IMR-90 (cell line): ENCODE measurements at regions not wholly inside any gene's neighbourhood (a gene's known extent, or its start where the extent isn't known, plus 50 kb on each side); places are given as distances from the start of the nearest gene placed in this dataset.

Experiments
- ATAC-seq: fragments of 200-7000 bp; cut with Tn5 transposase; 2 replicates; pipeline ENCODE4 v1.9.1; 2020; ENCODE audit warnings: low read depth, mild to moderate bottlenecking, moderate library complexity
- BruUV-seq: library from RNA; stranded (reverse); fragments of 400-500 nt; replicated peaks from 2 replicates; lab custom pipeline; 2021; lab: Mats Ljungman, UMichigan
- CTCF ChIA-PET: fragments of 300-600 bp; formaldehyde crosslinking; extraction: SDS; loops from one replicate; lab custom pipeline; 2021; ENCODE audit warnings: antibody characterized with exemption; lab: Yijun Ruan, JAX
- POLR2A ChIA-PET: fragments of 300-600 bp; sonication (Branson Sonifier 250); formaldehyde crosslinking; loops from one replicate; lab custom pipeline; 2022; ENCODE audit warnings: antibody characterized with exemption; ENCODE audit not compliant: unreplicated experiment; lab: Charles Lee
- DNase-seq: peaks from one replicate; pipeline ENCODE4 v3.0.0; 2013
- H2AFZ ChIP-seq: replicated peaks from 2 replicates; pipeline ENCODE3; 2013; ENCODE audit warnings: low read length, mild to moderate bottlenecking; ENCODE audit not compliant: poor library complexity
- H2AK5ac ChIP-seq: 2 replicates; pipeline ENCODE4 v1.6.1; 2013; ENCODE audit warnings: low read depth, low read length, inconsistent platforms
- H2AK9ac ChIP-seq: replicated peaks from 2 replicates; pipeline ENCODE3; 2013; ENCODE audit warnings: mild to moderate bottlenecking, low read depth, low read length, moderate library complexity; ENCODE audit not compliant: poor library complexity
- H2BK120ac ChIP-seq: 2 replicates; pipeline ENCODE4 v1.6.1; 2013; ENCODE audit warnings: low read depth, low read length, inconsistent platforms
- H2BK15ac ChIP-seq: 3 replicates; pipeline ENCODE4 v1.6.1; 2013; ENCODE audit warnings: low read depth, low read length, inconsistent platforms
- H2BK20ac ChIP-seq: 2 replicates; pipeline ENCODE4 v1.6.1; 2013; ENCODE audit warnings: low read depth, mild to moderate bottlenecking, inconsistent platforms, low read length, moderate library complexity
- H2BK5ac ChIP-seq: 2 replicates; pipeline ENCODE4 v1.6.1; 2013; ENCODE audit warnings: mild to moderate bottlenecking, low read depth, low read length, inconsistent platforms; ENCODE audit not compliant: poor library complexity, severe bottlenecking
- H3K14ac ChIP-seq: replicated peaks from 2 replicates; pipeline ENCODE4 v1.6.1; 2013; ENCODE audit warnings: low read depth, low read length, inconsistent platforms
- H3K18ac ChIP-seq: 2 replicates; pipeline ENCODE4 v1.6.1; 2013; ENCODE audit warnings: low read depth, low read length, control low read depth
- H3K23ac ChIP-seq: 2 replicates; pipeline ENCODE4 v1.6.1; 2013; ENCODE audit warnings: low read depth, low read length, inconsistent platforms
- H3K27ac ChIP-seq: 2 replicates; pipeline ENCODE4 v1.5.1; 2013; ENCODE audit warnings: mild to moderate bottlenecking, control low read depth, low read length; ENCODE audit not compliant: insufficient read depth
- H3K27me3 ChIP-seq: 2 replicates; pipeline ENCODE4 v1.6.1; 2013; ENCODE audit warnings: low read length; ENCODE audit not compliant: control insufficient read depth, insufficient read depth
- H3K36me3 ChIP-seq: 2 replicates; pipeline ENCODE4 v1.6.1; 2013; ENCODE audit warnings: low read length, mixed read lengths; ENCODE audit not compliant: control insufficient read depth, insufficient read depth
- H3K4ac ChIP-seq: 2 replicates; pipeline ENCODE4 v1.6.1; 2013; ENCODE audit warnings: low read depth, low read length, inconsistent platforms
- H3K4me1 ChIP-seq: 2 replicates; pipeline ENCODE4 v1.6.1; 2013; ENCODE audit warnings: low read length, mixed read lengths; ENCODE audit not compliant: control insufficient read depth, insufficient read depth
- H3K4me2 ChIP-seq: 2 replicates; pipeline ENCODE4 v1.6.1; 2013; ENCODE audit warnings: low read depth, mild to moderate bottlenecking, control low read depth, low read length, moderate library complexity
- H3K4me3 ChIP-seq: 2 replicates; pipeline ENCODE4 v1.5.1; 2013; ENCODE audit warnings: low read depth, mild to moderate bottlenecking, control low read depth, low read length, moderate library complexity; ENCODE audit not compliant: insufficient read depth
- H3K56ac ChIP-seq: 2 replicates; pipeline ENCODE4 v1.6.1; 2013; ENCODE audit warnings: low read length, inconsistent platforms; ENCODE audit not compliant: insufficient read depth; ENCODE audit errors: extremely low read depth
- H3K79me1 ChIP-seq, 2 experiments: 2 replicates each; pipeline ENCODE4 v1.6.1; 2013; ENCODE audit warnings: low read length in 2 of 2, inconsistent platforms in 1 of 2, low read depth in 1 of 2
- H3K9ac ChIP-seq: 2 replicates; pipeline ENCODE4 v1.6.1; 2013; ENCODE audit warnings: low read depth, low read length, control low read depth
- H3K9me1 ChIP-seq: 2 replicates; pipeline ENCODE4 v1.6.1; 2013; ENCODE audit warnings: low read length, inconsistent platforms; ENCODE audit not compliant: insufficient read depth
- H3K9me3 ChIP-seq: 2 replicates; pipeline ENCODE4 v1.6.1; 2013; ENCODE audit warnings: low read length; ENCODE audit not compliant: control insufficient read depth, insufficient read depth
- H4K20me1 ChIP-seq: 2 replicates; pipeline ENCODE4 v1.6.1; 2013; ENCODE audit warnings: low read length, inconsistent platforms; ENCODE audit not compliant: insufficient read depth
- H4K5ac ChIP-seq: 2 replicates; pipeline ENCODE4 v1.6.1; 2013; ENCODE audit warnings: mild to moderate bottlenecking, low read depth, low read length, control low read depth
- H4K8ac ChIP-seq, 2 experiments: 2 replicates each; pipeline ENCODE4 v1.6.1; 2013; ENCODE audit warnings: low read depth in 2 of 2, low read length in 2 of 2, control low read depth in 1 of 2, inconsistent platforms in 1 of 2
- H4K91ac ChIP-seq: 2 replicates; pipeline ENCODE4 v1.6.1; 2013; ENCODE audit warnings: low read depth, low read length, inconsistent platforms; ENCODE audit not compliant: insufficient read depth
- BHLHE40 ChIP-seq: fragments of 150-350 bp; IDR thresholded peaks from 2 replicates; pipeline ENCODE4 v1.6.1; 2016; ENCODE audit warnings: mild to moderate bottlenecking, low read depth, low read length
- FOS ChIP-seq: fragments of 150-350 bp; IDR thresholded peaks from 2 replicates; pipeline ENCODE4 v1.6.1; 2016; ENCODE audit warnings: low read depth, low read length
- MAFK ChIP-seq: IDR thresholded peaks from 2 replicates; pipeline ENCODE4 v1.6.1; 2012; ENCODE audit warnings: low read depth, low read length, improper control_type of control experiment
- MAZ ChIP-seq: IDR thresholded peaks from 2 replicates; pipeline ENCODE4 v1.6.1; 2012; ENCODE audit warnings: low read depth, mild to moderate bottlenecking, low read length, improper control_type of control experiment, moderate library complexity, borderline replicate concordance
- MXI1 ChIP-seq: IDR thresholded peaks from 2 replicates; pipeline ENCODE4 v1.6.1; 2012; ENCODE audit warnings: low read depth, mild to moderate bottlenecking, low read length, moderate library complexity, borderline replicate concordance
- NFE2L2 ChIP-seq: fragments of 150-350 bp; IDR thresholded peaks from 2 replicates; pipeline ENCODE4 v1.6.1; 2016; ENCODE audit warnings: low read depth, mild to moderate bottlenecking, low read length
- POLR2A ChIP-seq: IDR thresholded peaks from 2 replicates; pipeline ENCODE4 v1.6.1; 2012; ENCODE audit warnings: mild to moderate bottlenecking, low read depth, low read length
- RAD21 ChIP-seq: IDR thresholded peaks from 2 replicates; pipeline ENCODE4 v1.6.1; 2012; ENCODE audit warnings: low read length, improper control_type of control experiment
- RCOR1 ChIP-seq: IDR thresholded peaks from 2 replicates; pipeline ENCODE4 v1.6.1; 2012; ENCODE audit warnings: mild to moderate bottlenecking, low read length, improper control_type of control experiment; ENCODE audit not compliant: insufficient replicate concordance
- RFX5 ChIP-seq: IDR thresholded peaks from 2 replicates; pipeline ENCODE4 v1.8.0; 2012; ENCODE audit warnings: low read depth, mild to moderate bottlenecking, low read length, moderate library complexity
- SMC3 ChIP-seq: fragments of 150-350 bp; IDR thresholded peaks from 2 replicates; pipeline ENCODE4 v1.6.1; 2016; ENCODE audit warnings: low read depth, mild to moderate bottlenecking, antibody characterized with exemption, low read length, moderate library complexity
- WGBS, 2 experiments: methylation state at CpG; one replicate each; pipeline versions ENCODE4 v1.1.5 to v1.1.7; 2013; ENCODE audit warnings: missing lambda C conversion rate in 2 of 2; ENCODE audit not compliant: insufficient read length in 1 of 2; ENCODE audit errors: extremely low coverage in 2 of 2; 5-methylcytosine and 5-hydroxymethylcytosine counted together
- dilution Hi-C: fragments of 300-500 bp; cut with HindIII; formaldehyde crosslinking; loops from one replicate; pipeline ENCODE4 v1.14.3; 2018; ENCODE audit warnings: low sequenced_read_pairs; ENCODE audit not compliant: unreplicated experiment
- in situ Hi-C: fragments of 300-500 bp; cut with MboI; formaldehyde crosslinking; loops from 3 replicates; pipeline ENCODE4 v1.14.3; 2019; ENCODE audit warnings: low sequenced_read_pairs, inconsistent platforms, mixed read lengths
- intact Hi-C: fragments of 100-400 bp; cut with micrococcal nuclease; formaldehyde crosslinking; loops from 2 replicates; pipeline ENCODE4 v1.10.0; 2022
- TF ChIP-seq, protein P1 (sequence below): conservative IDR thresholded peaks from 2 replicates; pipeline ENCODE4 v1.5.1; 2012; ENCODE audit warnings: mild to moderate bottlenecking, low read depth, low read length, improper control_type of control experiment
- TF ChIP-seq, protein P2 (sequence below): fragments of 150-350 bp; IDR thresholded peaks from 2 replicates; pipeline ENCODE4 v1.6.1; 2017; ENCODE audit warnings: mild to moderate bottlenecking, antibody characterized with exemption, low read length, low read depth

DNA sequence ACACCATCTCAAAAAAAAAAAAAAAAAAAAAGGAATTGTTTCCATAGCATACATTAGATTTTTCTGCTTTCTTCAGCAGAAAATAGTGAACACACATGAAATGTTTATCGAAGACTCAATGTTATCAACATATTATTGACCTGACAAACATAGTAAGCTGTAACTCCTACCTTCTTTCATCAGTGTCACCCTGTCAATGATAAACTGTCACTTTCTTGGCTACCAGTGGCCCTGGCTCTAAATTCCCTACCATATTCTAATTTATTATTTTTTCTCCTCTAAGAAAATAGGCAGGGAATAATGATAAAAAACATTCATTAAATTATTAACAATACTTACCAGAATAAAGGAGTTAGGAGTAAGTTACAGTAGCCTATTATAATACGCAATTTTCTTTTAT is 127.3 kb upstream of the KLHL1 start:
- DNase-seq (no peak), ATAC-seq (no peak)
- no peak overlapping the region for H3K4ac ChIP-seq
- H3K4me2 ChIP-seq: no peak overlapping the region
- no peak overlapping the region for H2BK20ac ChIP-seq
- H2BK5ac ChIP-seq: no peak overlapping the region
- dilution Hi-C loops: no loop called here
- no CpG with 5 or more reads among the region's 2 CpGs for WGBS, 2 experiments
- peaks cover 12% of the 10 kb centered on the region for H3K9me3 ChIP-seq
- H3K4me1 ChIP-seq: no peaks in the 10 kb centered on the region
- H3K56ac ChIP-seq: no peak overlapping the region
- no peak overlapping the region for H3K4me3 ChIP-seq
- no peak overlapping the region for H3K27ac ChIP-seq
- H2AFZ ChIP-seq: no peak overlapping the region
- no peak overlapping the region for H3K18ac ChIP-seq
- H2BK120ac ChIP-seq: no peak overlapping the region
- H4K91ac ChIP-seq: no peak overlapping the region
- in situ Hi-C loops: no loop called here
- H3K27me3 ChIP-seq: no peaks in the 10 kb centered on the region
- H3K14ac ChIP-seq: no peak overlapping the region
- H2AK9ac ChIP-seq: no peak overlapping the region
- no peak overlapping the region for H3K9ac ChIP-seq
- TF ChIP-seq RFX5 (no peak), POLR2A (no peak), RAD21 (no peak), FOS (no peak), MAFK (no peak), MXI1 (no peak), MAZ (no peak), SMC3 (no peak), RCOR1 (no peak), NFE2L2 (no peak), BHLHE40 (no peak)
- TF ChIP-seq, protein P1, sequence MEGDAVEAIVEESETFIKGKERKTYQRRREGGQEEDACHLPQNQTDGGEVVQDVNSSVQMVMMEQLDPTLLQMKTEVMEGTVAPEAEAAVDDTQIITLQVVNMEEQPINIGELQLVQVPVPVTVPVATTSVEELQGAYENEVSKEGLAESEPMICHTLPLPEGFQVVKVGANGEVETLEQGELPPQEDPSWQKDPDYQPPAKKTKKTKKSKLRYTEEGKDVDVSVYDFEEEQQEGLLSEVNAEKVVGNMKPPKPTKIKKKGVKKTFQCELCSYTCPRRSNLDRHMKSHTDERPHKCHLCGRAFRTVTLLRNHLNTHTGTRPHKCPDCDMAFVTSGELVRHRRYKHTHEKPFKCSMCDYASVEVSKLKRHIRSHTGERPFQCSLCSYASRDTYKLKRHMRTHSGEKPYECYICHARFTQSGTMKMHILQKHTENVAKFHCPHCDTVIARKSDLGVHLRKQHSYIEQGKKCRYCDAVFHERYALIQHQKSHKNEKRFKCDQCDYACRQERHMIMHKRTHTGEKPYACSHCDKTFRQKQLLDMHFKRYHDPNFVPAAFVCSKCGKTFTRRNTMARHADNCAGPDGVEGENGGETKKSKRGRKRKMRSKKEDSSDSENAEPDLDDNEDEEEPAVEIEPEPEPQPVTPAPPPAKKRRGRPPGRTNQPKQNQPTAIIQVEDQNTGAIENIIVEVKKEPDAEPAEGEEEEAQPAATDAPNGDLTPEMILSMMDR: no peak
- TF ChIP-seq, protein P2, sequence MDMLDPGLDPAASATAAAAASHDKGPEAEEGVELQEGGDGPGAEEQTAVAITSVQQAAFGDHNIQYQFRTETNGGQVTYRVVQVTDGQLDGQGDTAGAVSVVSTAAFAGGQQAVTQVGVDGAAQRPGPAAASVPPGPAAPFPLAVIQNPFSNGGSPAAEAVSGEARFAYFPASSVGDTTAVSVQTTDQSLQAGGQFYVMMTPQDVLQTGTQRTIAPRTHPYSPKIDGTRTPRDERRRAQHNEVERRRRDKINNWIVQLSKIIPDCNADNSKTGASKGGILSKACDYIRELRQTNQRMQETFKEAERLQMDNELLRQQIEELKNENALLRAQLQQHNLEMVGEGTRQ: no peak
- H2BK15ac ChIP-seq: no peak overlapping the region
- no peaks in the 10 kb centered on the region for H3K36me3 ChIP-seq
- H4K20me1 ChIP-seq: no peaks in the 10 kb centered on the region
- CTCF ChIA-PET: no interaction called here
- H4K5ac ChIP-seq: no peak overlapping the region
- POLR2A ChIA-PET: no interaction called here
- no TSS peak for BruUV-seq
- H3K9me1 ChIP-seq: no peaks in the 10 kb centered on the region
- intact Hi-C loops: no loop called here
- no peak overlapping the region for H2AK5ac ChIP-seq
- H4K8ac ChIP-seq: no peak overlapping the region
- H3K23ac ChIP-seq: no peak overlapping the region
- H3K79me1 ChIP-seq: no peaks in the 10 kb centered on the region
